Activated T-cell treated with anti-CD3 and anti-CD28 coated beads, Interleukin-2, amount 50 U/mL, for 24 hours (primary cell): ENCODE measurements at regions not wholly inside any gene's neighbourhood (a gene's known extent, or its start where the extent isn't known, plus 50 kb on each side); places are given as distances from the start of the nearest gene placed in this dataset.
"Not testable (repeated sequence)": the region's sequence is repeated elsewhere in the genome, so short reads cannot be mapped to it uniquely, and the experiment has no call there.

Source experiments
- DNase-seq: peaks from one replicate; pipeline ENCODE4 v3.0.0-alpha.2; 2020
- H3K27ac Mint-ChIP-seq: 2 replicates; pipeline ENCODE4 v1.8.0; 2020; ENCODE audit warnings: mild to moderate bottlenecking, mixed read lengths
- H3K27me3 Mint-ChIP-seq: 2 replicates; pipeline ENCODE4 v1.8.0; 2020; ENCODE audit warnings: mixed read lengths
- H3K36me3 Mint-ChIP-seq: 2 replicates; pipeline ENCODE4 v1.8.0; 2020; ENCODE audit warnings: low read depth, mixed read lengths
- H3K4me1 Mint-ChIP-seq: 2 replicates; pipeline ENCODE4 v1.8.0; 2020; ENCODE audit warnings: low read depth, mixed read lengths
- H3K4me3 Mint-ChIP-seq: 2 replicates; pipeline ENCODE4 v1.8.0; 2020; ENCODE audit warnings: mild to moderate bottlenecking, moderate library complexity, mixed read lengths
- H3K9me3 Mint-ChIP-seq: 2 replicates; pipeline ENCODE4 v1.8.0; 2020; ENCODE audit warnings: mixed read lengths

DNA sequence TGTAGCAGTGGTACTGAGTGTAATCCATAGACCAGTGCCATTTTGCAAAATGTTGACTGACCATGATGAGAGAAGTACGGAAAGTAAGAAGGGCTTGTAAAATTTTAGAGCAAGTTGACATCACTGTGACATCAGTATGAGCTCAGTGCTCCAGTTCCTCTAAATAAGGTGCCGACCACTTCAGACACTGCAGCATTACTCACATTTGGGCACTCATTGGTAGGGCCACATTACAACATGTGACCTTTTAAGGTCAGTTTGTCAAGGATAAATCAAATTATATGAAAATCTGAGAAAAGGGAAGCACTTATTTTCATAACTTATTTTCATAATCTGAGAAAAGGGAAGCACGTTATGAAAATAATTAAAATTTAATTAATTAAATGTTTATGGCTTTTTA, 128.0 kb upstream of the ERG start:
- Mint-ChIP-seq H3K9me3 (peaks cover 12% of the 10 kb centered on the region), H3K36me3 (no peaks in the 10 kb centered on the region), H3K4me3 (no peak overlapping the region), H3K27ac (no peak overlapping the region), H3K4me1 (no peaks in the 10 kb centered on the region), H3K27me3 (peaks cover 12% of the 10 kb centered on the region)
- DNase-seq: no peak

DNA sequence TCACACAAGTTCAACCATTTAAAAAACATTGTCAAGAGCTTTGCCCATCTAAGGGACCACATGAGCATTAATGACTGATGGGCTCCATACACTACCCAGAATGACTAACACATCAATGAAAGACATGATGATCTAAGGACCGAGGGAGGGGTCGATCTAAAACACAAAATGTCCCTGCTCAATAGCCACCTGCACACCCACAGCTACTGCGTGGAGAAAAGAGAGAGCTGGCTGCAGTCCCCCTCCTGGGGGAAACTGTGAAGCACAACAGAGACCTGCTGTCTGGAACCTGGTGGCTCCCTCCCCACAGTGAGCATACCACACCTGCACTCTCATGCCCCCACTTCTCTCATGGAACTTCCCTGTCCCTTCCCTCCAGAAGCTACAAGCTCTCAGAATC, 130.1 kb upstream of the ERG start:
- Mint-ChIP-seq H3K27ac (no peak overlapping the region), H3K4me3 (no peak overlapping the region), H3K9me3 (peaks cover 15% of the 10 kb centered on the region), H3K4me1 (no peaks in the 10 kb centered on the region), H3K27me3 (peaks cover 19% of the 10 kb centered on the region), H3K36me3 (no peaks in the 10 kb centered on the region)
- no peak for DNase-seq

GRCh38 chr21:38631206-38631605, 132.9 kb upstream of the ERG start:
- H3K27me3 Mint-ChIP-seq: peaks cover 19% of the 10 kb centered on the region
- H3K4me1 Mint-ChIP-seq: no peaks in the 10 kb centered on the region
- DNase-seq: no peak
- H3K36me3 Mint-ChIP-seq: no peaks in the 10 kb centered on the region
- H3K27ac Mint-ChIP-seq: no peak overlapping the region
- no peak overlapping the region for H3K4me3 Mint-ChIP-seq
- H3K9me3 Mint-ChIP-seq: peaks cover 20% of the 10 kb centered on the region

GRCh38 chr21:38631676-38632075, 133.4 kb upstream of the ERG start:
- no peak for DNase-seq
- H3K36me3 Mint-ChIP-seq: no peaks in the 10 kb centered on the region

DNA sequence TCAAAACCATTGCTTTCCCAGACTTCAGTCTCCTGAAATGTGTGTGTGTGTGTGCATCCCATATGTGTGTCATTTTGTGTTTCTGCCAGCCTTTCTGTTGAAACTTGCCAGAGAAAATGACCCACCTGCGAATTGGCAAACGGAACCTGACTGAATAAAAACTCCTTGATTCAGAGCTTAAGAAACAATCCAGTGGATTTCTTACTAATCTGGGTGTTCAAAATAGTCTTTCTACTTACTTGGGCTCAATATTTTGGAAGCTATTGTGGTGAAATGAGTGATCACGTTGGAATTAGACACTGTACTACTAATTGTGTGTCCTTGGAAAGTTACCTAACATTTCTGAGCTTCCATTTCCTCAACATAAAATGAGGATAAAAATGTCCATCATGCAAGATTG, 138.9 kb upstream of the ERG start:
- Mint-ChIP-seq H3K9me3 (peaks cover 13% of the 10 kb centered on the region), H3K27ac (no peak overlapping the region), H3K4me1 (no peaks in the 10 kb centered on the region), H3K4me3 (no peak overlapping the region), H3K36me3 (no peaks in the 10 kb centered on the region), H3K27me3 (peaks cover 30% of the 10 kb centered on the region)
- DNase-seq: no peak

More at GRCh38 chr21:38631676-38632075, 133.4 kb upstream of the ERG start:
- H3K27me3 Mint-ChIP-seq: peaks cover 19% of the 10 kb centered on the region
- no peak overlapping the region for H3K4me3 Mint-ChIP-seq
- H3K27ac Mint-ChIP-seq: no peak overlapping the region
- no peaks in the 10 kb centered on the region for H3K4me1 Mint-ChIP-seq
- peaks cover 20% of the 10 kb centered on the region for H3K9me3 Mint-ChIP-seq

- H3K27ac Mint-ChIP-seq: no peak overlapping the region
Observed at GRCh38 chr21:38639571-38640354, 141.5 kb upstream of the ERG start.

DNA sequence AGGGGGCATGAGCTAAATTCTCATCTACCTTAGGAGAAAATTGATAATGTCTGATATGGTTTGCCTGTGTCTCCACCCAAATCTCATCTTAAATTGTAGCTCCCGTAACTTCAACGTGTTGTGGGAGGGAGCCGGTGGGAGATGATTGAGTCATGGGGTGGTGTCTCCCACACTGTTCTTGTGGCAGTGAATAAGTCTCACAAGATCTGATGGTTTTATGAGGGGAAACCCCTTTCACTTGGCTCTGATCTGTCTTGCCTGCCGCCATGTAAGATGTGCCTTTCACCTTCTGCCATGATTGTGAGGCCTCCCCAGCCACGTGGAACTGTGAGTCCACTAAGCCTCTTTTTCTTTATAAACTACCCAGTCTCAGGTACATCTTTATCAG, 142.1 kb upstream of the ERG start:
- H3K27ac Mint-ChIP-seq, H3K4me3 Mint-ChIP-seq, H3K4me1 Mint-ChIP-seq, H3K9me3 Mint-ChIP-seq, DNase-seq, H3K36me3 Mint-ChIP-seq: not testable (repeated sequence)
- H3K27me3 Mint-ChIP-seq: peaks cover 45% of the 10 kb centered on the region

More at GRCh38 chr21:38639571-38640354, 141.5 kb upstream of the ERG start:
- DNase-seq: no peak
- Mint-ChIP-seq H3K9me3 (peaks cover 10% of the 10 kb centered on the region), H3K27me3 (peaks cover 44% of the 10 kb centered on the region), H3K4me3 (no peak overlapping the region), H3K4me1 (no peaks in the 10 kb centered on the region), H3K36me3 (no peaks in the 10 kb centered on the region)

GRCh38 chr21:38643404-38644023, 145.2 kb upstream of the ERG start:
- no peaks in the 10 kb centered on the region for H3K4me1 Mint-ChIP-seq
- no peak overlapping the region for H3K4me3 Mint-ChIP-seq
- peaks cover 50% of the 10 kb centered on the region for H3K27me3 Mint-ChIP-seq
- no peak overlapping the region for H3K27ac Mint-ChIP-seq
- peaks cover 5% of the 10 kb centered on the region for H3K9me3 Mint-ChIP-seq
- no peaks in the 10 kb centered on the region for H3K36me3 Mint-ChIP-seq
- no peak for DNase-seq

DNA sequence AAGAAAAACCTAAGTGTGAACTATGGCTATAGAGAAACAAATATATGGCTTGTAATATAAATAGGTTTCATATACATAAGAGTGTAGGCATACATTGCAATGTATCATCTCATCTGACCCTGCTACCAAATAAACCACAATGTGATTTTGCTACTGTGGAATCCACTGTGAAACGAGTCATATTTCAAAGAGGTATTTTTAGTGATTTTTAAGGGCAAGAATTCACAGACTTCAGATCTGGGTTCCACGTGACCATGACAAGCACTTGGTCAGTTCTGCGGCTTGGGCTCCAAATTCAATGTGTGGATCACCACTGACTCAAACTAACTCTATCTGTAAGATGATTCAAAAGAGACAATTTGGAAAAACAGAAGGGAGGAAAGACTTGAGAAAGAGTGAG, 147.0 kb upstream of the ERG start:
- no peaks in the 10 kb centered on the region for H3K4me1 Mint-ChIP-seq
- peaks cover 48% of the 10 kb centered on the region for H3K27me3 Mint-ChIP-seq
- H3K36me3 Mint-ChIP-seq: no peaks in the 10 kb centered on the region
- no peak overlapping the region for H3K4me3 Mint-ChIP-seq
- no peak overlapping the region for H3K27ac Mint-ChIP-seq
- H3K9me3 Mint-ChIP-seq: peaks cover 4% of the 10 kb centered on the region
- no peak for DNase-seq

- DNase-seq: no peak
- no peaks in the 10 kb centered on the region for H3K36me3 Mint-ChIP-seq
- no peak overlapping the region for H3K4me3 Mint-ChIP-seq
- H3K27me3 Mint-ChIP-seq: peaks cover 42% of the 10 kb centered on the region
- H3K9me3 Mint-ChIP-seq: no peaks in the 10 kb centered on the region
- no peaks in the 10 kb centered on the region for H3K4me1 Mint-ChIP-seq
- H3K27ac Mint-ChIP-seq: no peak overlapping the region
Observed at GRCh38 chr21:38646213-38646837, 148.0 kb upstream of the ERG start.

- no peak for DNase-seq
- H3K27me3 Mint-ChIP-seq: peaks cover 33% of the 10 kb centered on the region
- H3K4me1 Mint-ChIP-seq: no peaks in the 10 kb centered on the region
- no peaks in the 10 kb centered on the region for H3K36me3 Mint-ChIP-seq
- no peak overlapping the region for H3K27ac Mint-ChIP-seq
- no peak overlapping the region for H3K4me3 Mint-ChIP-seq
- H3K9me3 Mint-ChIP-seq: no peaks in the 10 kb centered on the region
Observed at GRCh38 chr21:38649120-38649519, 150.8 kb upstream of the ERG start.

- no peak overlapping the region for H3K4me3 Mint-ChIP-seq
- H3K27ac Mint-ChIP-seq: no peak overlapping the region
- H3K36me3 Mint-ChIP-seq: no peaks in the 10 kb centered on the region
- DNase-seq: no peak
- H3K4me1 Mint-ChIP-seq: no peaks in the 10 kb centered on the region
- peaks cover 36% of the 10 kb centered on the region for H3K27me3 Mint-ChIP-seq
- no peaks in the 10 kb centered on the region for H3K9me3 Mint-ChIP-seq
Observed at GRCh38 chr21:38651570-38651969, 153.3 kb upstream of the ERG start.

- Mint-ChIP-seq H3K9me3 (no peaks in the 10 kb centered on the region), H3K4me3 (no peak overlapping the region), H3K27ac (no peak overlapping the region), H3K4me1 (no peaks in the 10 kb centered on the region), H3K27me3 (peaks cover 40% of the 10 kb centered on the region), H3K36me3 (no peaks in the 10 kb centered on the region)
- no peak for DNase-seq
Observed at GRCh38 chr21:38652396-38652795, 153.3 kb upstream of the ETS2 start.

- H3K4me3 Mint-ChIP-seq: no peak overlapping the region
- DNase-seq: no peak
- H3K36me3 Mint-ChIP-seq: no peaks in the 10 kb centered on the region
- H3K27ac Mint-ChIP-seq: no peak overlapping the region
- no peaks in the 10 kb centered on the region for H3K9me3 Mint-ChIP-seq
- no peaks in the 10 kb centered on the region for H3K4me1 Mint-ChIP-seq
- H3K27me3 Mint-ChIP-seq: peaks cover 49% of the 10 kb centered on the region
Observed at GRCh38 chr21:38654580-38654979, 151.1 kb upstream of the ETS2 start.

GRCh38 chr21:38658511-38658910, 147.2 kb upstream of the ETS2 start:
- Mint-ChIP-seq H3K27me3 (peaks cover 74% of the 10 kb centered on the region), H3K4me1 (peaks cover 11% of the 10 kb centered on the region), H3K9me3 (no peaks in the 10 kb centered on the region), H3K4me3 (no peak overlapping the region), H3K27ac (no peak overlapping the region), H3K36me3 (no peaks in the 10 kb centered on the region)
- DNase-seq: no peak
